ENCODE measurements at regions not wholly inside any gene's neighbourhood (a gene's known extent, or its start where the extent isn't known, plus 50 kb on each side); places are given as distances from the start of the nearest gene placed in this dataset.

GRCh38 chr5:101271416-101271815, 368.3 kb upstream of the ST8SIA4 start:
- no peaks in the 10 kb centered on the region for H3K27me3 ChIP-seq (replicated peaks; ENCODE audit: insufficient read depth)
- ATAC-seq (ENCODE audit: insufficient number of reproducible peaks, low FRiP score, low read depth) (no peak), DNase-seq (ENCODE audit: low spot score) (no peak)
- no peaks in the 10 kb centered on the region for H3K36me3 ChIP-seq
- H3K9me3 ChIP-seq, result no peaks in the 10 kb centered on the region
- no peak overlapping the region for H3K27ac ChIP-seq
- no peak for TF ChIP-seq CTCF (IDR thresholded peaks at IDR 0.05)
- no peak overlapping the region for H3K4me3 ChIP-seq
- no peaks in the 10 kb centered on the region for H3K4me1 ChIP-seq (ENCODE audit: control insufficient read depth in 1 of 2, low read depth in 2 of 2)

- no peak for TF ChIP-seq CTCF (IDR thresholded peaks at IDR 0.05)
- H3K4me3 ChIP-seq, result no peak overlapping the region
- no peaks in the 10 kb centered on the region for H3K9me3 ChIP-seq
- H3K27me3 ChIP-seq (replicated peaks; ENCODE audit: insufficient read depth), result no peaks in the 10 kb centered on the region
- H3K36me3 ChIP-seq, result no peaks in the 10 kb centered on the region
- DNase-seq (ENCODE audit: low spot score) (no peak), ATAC-seq (ENCODE audit: insufficient number of reproducible peaks, low FRiP score, low read depth) (no peak)
- no peaks in the 10 kb centered on the region for H3K4me1 ChIP-seq (ENCODE audit: control insufficient read depth in 1 of 2, low read depth in 2 of 2)
- no peak overlapping the region for H3K27ac ChIP-seq
Measured at GRCh38 chr5:101260857-101261256, 357.8 kb upstream of the ST8SIA4 start.

GRCh38 chr5:101253096-101253495, 350.0 kb upstream of the ST8SIA4 start:
- H3K4me3 ChIP-seq, result no peak overlapping the region
- ATAC-seq (ENCODE audit: insufficient number of reproducible peaks, low FRiP score, low read depth), result no peak
- H3K27ac ChIP-seq, result no peak overlapping the region
- no peaks in the 10 kb centered on the region for H3K9me3 ChIP-seq
- no peaks in the 10 kb centered on the region for H3K27me3 ChIP-seq (replicated peaks; ENCODE audit: insufficient read depth)
- no peaks in the 10 kb centered on the region for H3K4me1 ChIP-seq (ENCODE audit: control insufficient read depth in 1 of 2, low read depth in 2 of 2)
- DNase-seq (ENCODE audit: low spot score), result no peak
- H3K36me3 ChIP-seq, result no peaks in the 10 kb centered on the region
- no peak for TF ChIP-seq CTCF (IDR thresholded peaks at IDR 0.05)

- H3K27me3 ChIP-seq (replicated peaks; ENCODE audit: insufficient read depth), result no peaks in the 10 kb centered on the region
Measured at GRCh38 chr5:101244621-101245020, 341.5 kb upstream of the ST8SIA4 start.

GRCh38 chr5:101212942-101213514, 309.9 kb upstream of the ST8SIA4 start:
- no peak for TF ChIP-seq CTCF (IDR thresholded peaks at IDR 0.05)
- Histone ChIP-seq H3K27me3 (replicated peaks; ENCODE audit: insufficient read depth) (no peaks in the 10 kb centered on the region), H3K4me3 (no peak overlapping the region), H3K36me3 (no peaks in the 10 kb centered on the region), H3K4me1 (ENCODE audit: control insufficient read depth in 1 of 2, low read depth in 2 of 2) (no peaks in the 10 kb centered on the region), H3K9me3 (no peaks in the 10 kb centered on the region), H3K27ac (no peak overlapping the region)
- DNase-seq (ENCODE audit: low spot score) (no peak), ATAC-seq (ENCODE audit: insufficient number of reproducible peaks, low FRiP score, low read depth) (no peak)

More at GRCh38 chr5:101244621-101245020, 341.5 kb upstream of the ST8SIA4 start:
- Histone ChIP-seq H3K36me3 (no peaks in the 10 kb centered on the region), H3K9me3 (peaks cover 2% of the 10 kb centered on the region), H3K4me1 (ENCODE audit: control insufficient read depth in 1 of 2, low read depth in 2 of 2) (no peaks in the 10 kb centered on the region), H3K27ac (no peak overlapping the region), H3K4me3 (no peak overlapping the region)
- no peak for TF ChIP-seq CTCF (IDR thresholded peaks at IDR 0.05)
- no peak for DNase-seq (ENCODE audit: low spot score)
- no peak for ATAC-seq (ENCODE audit: insufficient number of reproducible peaks, low FRiP score, low read depth)

Measured in thoracic aorta (tissue), 2 donors.